DMS 273 treated with DMSO at 0.1 percent for 48 hours (cell line): ENCODE measurements at regions not wholly inside any gene's neighbourhood (a gene's known extent, or its start where the extent isn't known, plus 50 kb on each side); places are given as distances from the start of the nearest gene placed in this dataset.
"Not testable (repeated sequence)": the region's sequence is repeated elsewhere in the genome, so short reads cannot be mapped to it uniquely, and the experiment has no call there.

Experiments used
- DNase-seq: peaks from one replicate; lab custom pipeline; 2025; lab: John Stamatoyannopoulos, UW

- peak; percentile 74 for DNase-seq
Measured at GRCh38 chr5:96483878-96484277, 50.8 kb upstream of the PCSK1 start.

DNA sequence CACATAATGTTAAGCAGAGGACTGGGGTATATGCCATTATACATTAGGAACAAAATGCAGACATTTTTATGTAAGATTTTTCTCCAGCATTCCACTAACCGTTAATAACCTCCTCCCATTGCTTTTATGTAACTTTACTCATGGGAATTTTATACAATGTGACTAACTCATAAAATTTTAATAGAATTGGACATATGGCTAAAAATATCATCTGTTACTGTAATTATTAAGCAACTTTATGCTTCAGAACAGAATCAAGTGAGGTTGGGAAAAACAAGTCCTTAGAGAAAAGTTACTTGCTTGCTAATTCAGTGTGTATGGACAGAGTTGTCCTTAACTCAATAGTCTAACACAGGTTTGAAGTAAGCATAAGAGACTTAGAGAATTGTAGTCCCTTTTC, 54.8 kb upstream of the PCSK1 start:
- DNase-seq, result no peak

- DNase-seq, result no peak
Measured at GRCh38 chr5:96489532-96489931, 56.5 kb upstream of the PCSK1 start.

- DNase-seq, result no peak
Measured at GRCh38 chr5:96492459-96493047, 59.5 kb upstream of the PCSK1 start.

DNA sequence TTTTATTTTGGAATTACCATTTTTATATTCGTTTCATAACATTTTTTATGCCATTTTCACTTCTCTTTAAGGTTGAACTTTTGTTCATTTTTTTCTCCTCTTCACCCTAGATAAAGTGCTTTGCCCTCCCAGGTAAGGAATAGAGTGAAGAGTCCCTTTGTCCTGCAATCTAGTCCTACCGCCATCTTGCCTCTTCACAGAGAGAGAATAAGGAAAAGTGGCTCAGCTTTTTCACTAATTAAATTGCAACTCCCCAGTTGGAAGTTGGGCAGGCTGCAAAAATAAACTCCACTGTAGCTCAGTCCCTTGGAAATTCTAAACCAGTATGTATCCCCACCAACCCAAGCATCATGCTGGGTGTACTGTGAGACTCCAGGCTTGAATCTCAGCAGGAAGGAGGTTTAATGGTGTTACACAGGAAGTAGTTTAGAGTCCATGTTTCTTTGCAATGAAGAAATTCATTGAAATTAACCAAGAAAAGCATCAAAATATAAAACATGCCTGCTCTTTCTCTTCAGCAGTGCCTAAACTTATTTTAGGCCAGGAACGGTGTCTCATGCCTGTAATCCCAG, 60.3 kb upstream of the PCSK1 start:
- no peak for DNase-seq

DNA sequence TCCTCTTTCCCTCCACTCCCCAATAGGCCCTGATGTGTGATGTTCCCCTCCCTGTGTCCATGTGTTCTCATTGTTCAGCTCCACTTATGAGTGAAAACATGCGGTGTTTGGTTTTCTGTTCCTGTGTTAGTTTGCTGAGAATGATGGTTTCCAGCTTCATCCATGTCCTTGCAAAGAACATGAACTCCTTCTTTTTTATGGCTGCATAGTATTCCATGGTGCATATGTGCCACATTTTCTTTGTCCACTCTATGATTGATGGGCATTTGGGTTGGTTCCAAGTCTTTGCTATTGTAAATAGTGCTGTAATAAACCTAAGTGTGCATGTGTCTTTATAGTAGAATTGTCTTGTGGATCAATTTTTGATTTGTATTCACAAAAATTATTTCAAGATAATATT, 62.4 kb upstream of the PCSK1 start:
- DNase-seq, result not testable (repeated sequence)

DNA sequence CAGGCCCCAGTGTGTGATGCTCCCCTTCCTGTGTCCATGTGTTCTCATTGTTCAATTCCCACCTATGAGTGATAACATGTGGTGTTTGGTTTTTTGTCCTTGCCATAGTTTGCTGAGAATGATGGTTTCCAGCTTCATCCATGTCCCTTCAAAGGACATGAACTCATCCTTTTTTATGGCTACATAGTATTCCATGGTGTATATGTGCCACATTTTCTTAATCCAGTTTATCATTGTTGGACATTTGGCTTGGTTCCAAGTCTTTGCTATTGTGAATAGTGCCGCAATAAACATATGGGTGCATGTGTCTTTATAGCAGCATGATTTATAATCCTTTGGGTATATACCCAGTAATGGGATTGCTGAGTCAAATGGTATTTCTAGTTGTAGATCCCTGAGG, 64.0 kb upstream of the PCSK1 start:
- DNase-seq, result not testable (repeated sequence)

DNA sequence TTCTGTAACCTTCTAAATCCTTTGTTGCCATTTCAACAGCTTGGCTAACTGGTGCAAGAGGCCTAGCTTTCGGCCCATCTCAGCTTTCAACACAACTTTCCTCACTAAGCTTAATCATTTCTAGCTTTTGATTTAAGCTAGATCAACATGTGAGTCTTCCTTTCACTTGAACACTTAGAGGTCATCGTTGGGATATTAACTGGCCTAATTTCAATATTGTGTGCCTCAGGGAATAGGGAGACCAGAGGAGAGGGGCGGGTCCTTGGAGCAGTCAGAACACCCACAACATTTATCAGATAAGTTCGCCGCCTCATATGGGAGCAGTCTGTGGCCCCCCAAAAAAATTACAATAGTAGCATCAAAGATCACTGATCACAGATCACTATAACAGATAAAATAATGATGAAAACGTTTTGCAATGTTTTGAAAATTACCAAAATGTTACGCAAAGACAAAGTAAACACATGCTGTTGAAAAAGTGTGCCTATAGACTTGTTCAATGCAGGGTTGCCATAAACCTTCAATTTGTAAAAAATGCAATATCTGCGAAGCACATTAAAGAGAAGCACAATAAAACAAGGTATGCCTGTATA, 66.8 kb upstream of the PCSK1 start:
- no peak for DNase-seq

DNA sequence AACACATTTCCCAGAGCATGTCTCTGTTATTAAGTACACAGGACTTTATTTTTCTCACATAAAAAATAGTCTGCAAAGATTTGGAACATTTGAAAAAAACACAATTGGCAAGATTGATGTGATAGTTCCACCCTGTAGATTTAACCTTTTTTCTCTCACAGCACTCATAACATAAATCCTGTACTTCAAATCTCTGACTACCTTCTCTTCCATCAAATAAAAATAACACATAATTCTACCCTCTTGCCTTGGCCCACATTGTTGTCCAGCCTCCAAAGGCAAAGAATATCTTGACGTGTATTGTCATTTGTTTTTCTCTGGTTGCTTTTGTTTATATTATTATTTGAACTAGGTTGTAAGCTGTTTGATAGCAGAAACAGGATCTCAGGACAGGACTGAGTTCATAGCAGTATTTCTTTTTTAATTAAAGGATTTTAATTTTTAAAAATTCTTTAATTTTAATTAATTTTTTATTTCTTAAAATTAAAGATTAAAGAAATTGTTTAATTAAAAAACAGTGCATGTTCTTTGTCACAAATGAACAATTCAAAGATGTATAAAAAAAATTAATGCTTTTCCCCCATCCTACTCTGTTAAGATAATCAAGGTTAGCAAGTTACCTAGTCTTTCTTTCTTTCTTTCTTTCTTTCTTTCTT, 69.1 kb upstream of the PCSK1 start:
- no peak for DNase-seq

- DNase-seq, result no peak
Measured at GRCh38 chr5:96503501-96504236, 70.6 kb upstream of the PCSK1 start.

DNA sequence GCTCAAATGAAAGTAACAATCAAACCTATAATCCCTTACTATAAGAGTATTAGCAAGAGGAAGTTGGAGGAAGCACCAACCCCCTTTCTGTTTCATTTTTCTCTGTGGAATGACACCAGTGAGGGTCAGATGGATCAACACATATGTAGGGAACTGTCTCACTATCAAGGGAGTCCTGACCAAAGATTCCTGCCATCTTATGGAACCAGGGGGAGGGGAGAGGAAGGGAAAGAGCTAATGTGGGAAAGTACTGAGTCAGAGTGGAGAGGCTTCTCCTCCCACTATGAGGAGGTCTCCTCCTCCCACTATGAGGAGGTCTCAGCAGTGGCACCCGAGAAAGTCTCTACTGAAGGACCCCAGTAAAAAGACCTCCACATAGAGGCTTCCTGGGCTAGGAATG, 73.3 kb upstream of the PCSK1 start:
- no peak for DNase-seq

- no peak for DNase-seq
Measured at GRCh38 chr5:96506866-96507527, 73.9 kb upstream of the PCSK1 start.

DNA sequence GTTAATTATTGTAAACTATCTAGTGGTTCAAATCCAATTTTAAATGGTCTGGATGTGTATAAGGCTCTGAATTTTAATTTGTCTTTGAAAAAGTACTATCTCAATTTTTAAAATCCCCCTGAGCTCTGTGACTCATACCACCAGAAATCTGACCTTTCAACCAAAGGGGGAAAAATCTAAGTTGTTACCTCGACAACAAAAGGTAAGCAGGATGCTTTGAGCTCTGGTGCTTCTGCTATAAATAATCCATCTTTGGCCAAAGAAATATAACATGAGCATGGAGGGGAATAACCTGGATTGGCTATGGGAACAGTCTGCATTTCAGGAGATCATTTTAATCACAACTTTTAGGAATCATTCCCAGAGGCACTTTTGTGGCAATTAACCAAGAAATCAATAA, 76.3 kb upstream of the PCSK1 start:
- DNase-seq, result no peak

- no peak for DNase-seq
Measured at GRCh38 chr5:96509721-96510350, 76.8 kb upstream of the PCSK1 start.

- DNase-seq, result no peak
Measured at GRCh38 chr5:96516631-96517071, 83.6 kb upstream of the PCSK1 start.

- DNase-seq, result no peak
Measured at GRCh38 chr5:96517295-96517694, 84.2 kb upstream of the PCSK1 start.

DNA sequence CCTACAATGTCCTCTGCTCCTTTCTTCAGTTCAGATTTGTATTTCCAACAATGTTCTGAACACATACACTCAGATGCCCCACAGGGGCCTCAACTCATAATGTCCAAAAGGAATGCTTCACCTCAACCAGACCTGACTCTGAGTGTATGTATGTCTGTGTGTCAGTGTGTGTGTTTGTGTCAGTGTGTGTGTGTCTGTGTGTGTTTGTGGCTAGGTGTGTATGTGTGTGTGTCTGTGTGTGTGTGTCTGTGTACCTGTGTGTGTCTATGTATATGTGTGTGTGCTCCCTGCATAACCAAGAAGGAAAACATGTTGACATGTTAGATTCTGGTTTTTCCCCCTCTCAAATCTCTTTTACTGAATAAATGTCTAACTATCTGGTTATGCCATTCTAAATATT, 87.3 kb upstream of the PCSK1 start:
- no peak for DNase-seq

GRCh38 chr5:96522635-96523355, 89.7 kb upstream of the PCSK1 start:
- DNase-seq, result no peak

GRCh38 chr5:96527768-96528661, 95.0 kb upstream of the PCSK1 start:
- DNase-seq, result no peak
